KMS-11 (cell line): ENCODE measurements at regions not wholly inside any gene's neighbourhood (a gene's known extent, or its start where the extent isn't known, plus 50 kb on each side); places are given as distances from the start of the nearest gene placed in this dataset.

Source experiments
- H2AFZ ChIP-seq: fragments of 200-600 bp; sonication (generic); 2 replicates; pipeline ENCODE4 v1.6.1; 2016; ENCODE audit warnings: antibody characterized with exemption, mixed run types, low read depth
- H3K27ac ChIP-seq: fragments of 200-600 bp; sonication (generic); 2 replicates; pipeline ENCODE4 v1.6.1; 2016; ENCODE audit warnings: mild to moderate bottlenecking, mixed run types
- H3K27me3 ChIP-seq: fragments of 200-600 bp; sonication (generic); 2 replicates; pipeline ENCODE4 v1.6.1; 2017; ENCODE audit warnings: mild to moderate bottlenecking, low read depth, mixed run types, moderate library complexity; ENCODE audit not compliant: insufficient read depth
- H3K36me3 ChIP-seq: fragments of 200-600 bp; sonication (generic); 2 replicates; pipeline ENCODE4 v1.6.1; 2017; ENCODE audit warnings: mild to moderate bottlenecking, mixed run types; ENCODE audit not compliant: insufficient read depth
- H3K4me1 ChIP-seq: fragments of 200-600 bp; sonication (generic); 2 replicates; pipeline ENCODE4 v1.6.1; 2016; ENCODE audit warnings: mild to moderate bottlenecking, low read depth, mixed run types; ENCODE audit not compliant: poor library complexity, severe bottlenecking
- H3K4me2 ChIP-seq: fragments of 200-600 bp; sonication (generic); 2 replicates; pipeline ENCODE4 v1.7.0; 2016; ENCODE audit warnings: mild to moderate bottlenecking, mixed run types
- H3K4me3 ChIP-seq: fragments of 200-600 bp; sonication (generic); IDR thresholded peaks from 2 replicates; pipeline ENCODE4 v1.6.1; 2017; ENCODE audit warnings: low read depth, low read length, mixed read lengths; ENCODE audit not compliant: insufficient read depth
- H3K79me2 ChIP-seq: fragments of 200-600 bp; sonication (generic); 2 replicates; pipeline ENCODE4 v1.6.1; 2016; ENCODE audit warnings: low read depth, mixed run types; ENCODE audit not compliant: insufficient read depth
- H3K9ac ChIP-seq: fragments of 200-600 bp; sonication (generic); 2 replicates; pipeline ENCODE4 v1.6.1; 2016; ENCODE audit warnings: mild to moderate bottlenecking, mixed run types
- H4K20me1 ChIP-seq: fragments of 200-600 bp; sonication (generic); 2 replicates; pipeline ENCODE4 v1.6.1; 2016; ENCODE audit warnings: mild to moderate bottlenecking, mixed run types; ENCODE audit not compliant: insufficient read depth
- CTCF ChIP-seq: fragments of 200-600 bp; sonication (generic); conservative IDR thresholded peaks from 2 replicates; pipeline ENCODE4 v1.6.1; 2017; ENCODE audit warnings: low read depth, mild to moderate bottlenecking, antibody characterized with exemption, low read length, moderate library complexity, mixed read lengths

- H3K27ac ChIP-seq = no peak overlapping the region
- H3K79me2 ChIP-seq = no peaks in the 10 kb centered on the region
- H4K20me1 ChIP-seq = no peaks in the 10 kb centered on the region
- H3K9ac ChIP-seq = no peak overlapping the region
- no peaks in the 10 kb centered on the region for H3K4me1 ChIP-seq
- H3K36me3 ChIP-seq = no peaks in the 10 kb centered on the region
- TF ChIP-seq CTCF = no peak
- no peak overlapping the region for H3K4me3 ChIP-seq
- no peak overlapping the region for H2AFZ ChIP-seq
- H3K27me3 ChIP-seq = no peaks in the 10 kb centered on the region
- H3K4me2 ChIP-seq = no peak overlapping the region
Measured at GRCh38 chrX:137483554-137483953, 82.4 kb upstream of the ZIC3 start.

DNA sequence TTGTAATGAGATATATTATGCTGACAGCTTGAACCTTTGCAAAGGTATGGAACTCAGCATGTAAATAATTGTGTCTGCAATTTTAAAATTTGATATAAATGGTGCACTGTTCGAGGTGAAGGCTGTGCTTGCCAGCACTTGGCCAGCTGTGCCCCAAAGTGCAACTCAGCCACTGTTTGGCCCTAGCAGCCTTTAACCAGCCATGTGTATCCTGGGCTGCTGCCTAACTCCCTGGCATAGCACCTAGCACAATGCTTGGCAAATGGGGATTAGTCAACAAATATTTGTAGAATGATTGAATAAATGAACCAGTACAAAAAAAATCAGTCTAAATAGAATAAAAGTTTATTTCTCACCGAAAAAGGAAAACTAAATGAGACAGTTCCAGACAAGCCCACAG is 83.8 kb upstream of the ZIC3 start:
- H3K4me2 ChIP-seq = no peak overlapping the region
- no peak overlapping the region for H3K9ac ChIP-seq
- H3K4me3 ChIP-seq = no peak overlapping the region
- H3K36me3 ChIP-seq = no peaks in the 10 kb centered on the region
- H3K27ac ChIP-seq = no peak overlapping the region
- H3K79me2 ChIP-seq = no peaks in the 10 kb centered on the region
- no peaks in the 10 kb centered on the region for H4K20me1 ChIP-seq
- no peak for TF ChIP-seq CTCF
- H3K27me3 ChIP-seq = no peaks in the 10 kb centered on the region
- no peaks in the 10 kb centered on the region for H3K4me1 ChIP-seq
- H2AFZ ChIP-seq = no peak overlapping the region

DNA sequence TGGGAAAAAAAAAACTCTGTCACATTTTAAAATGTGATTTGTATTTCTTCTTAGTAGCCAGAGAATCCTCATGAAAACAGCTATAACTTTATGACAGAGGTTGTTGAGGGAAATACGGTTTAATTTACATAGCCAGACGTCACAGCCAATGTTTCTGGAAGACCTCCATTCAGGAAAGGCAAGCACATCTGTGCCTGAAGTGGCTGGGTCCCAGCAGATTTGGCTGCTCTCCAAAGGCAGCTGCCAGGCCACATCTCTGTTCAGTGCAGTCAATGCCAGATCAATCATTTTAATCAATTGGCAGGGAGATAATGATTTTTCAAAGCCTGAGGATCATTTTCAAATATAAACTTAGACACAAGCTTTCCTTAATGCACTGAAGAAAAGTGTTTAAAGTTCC is 86.5 kb upstream of the ZIC3 start:
- no peak overlapping the region for H3K4me2 ChIP-seq
- H4K20me1 ChIP-seq = no peaks in the 10 kb centered on the region
- H3K27ac ChIP-seq = no peak overlapping the region
- H3K4me3 ChIP-seq = no peak overlapping the region
- TF ChIP-seq CTCF = no peak
- H3K36me3 ChIP-seq = no peaks in the 10 kb centered on the region
- no peaks in the 10 kb centered on the region for H3K79me2 ChIP-seq
- H3K9ac ChIP-seq = no peak overlapping the region
- no peaks in the 10 kb centered on the region for H3K4me1 ChIP-seq
- no peak overlapping the region for H2AFZ ChIP-seq
- no peaks in the 10 kb centered on the region for H3K27me3 ChIP-seq

DNA sequence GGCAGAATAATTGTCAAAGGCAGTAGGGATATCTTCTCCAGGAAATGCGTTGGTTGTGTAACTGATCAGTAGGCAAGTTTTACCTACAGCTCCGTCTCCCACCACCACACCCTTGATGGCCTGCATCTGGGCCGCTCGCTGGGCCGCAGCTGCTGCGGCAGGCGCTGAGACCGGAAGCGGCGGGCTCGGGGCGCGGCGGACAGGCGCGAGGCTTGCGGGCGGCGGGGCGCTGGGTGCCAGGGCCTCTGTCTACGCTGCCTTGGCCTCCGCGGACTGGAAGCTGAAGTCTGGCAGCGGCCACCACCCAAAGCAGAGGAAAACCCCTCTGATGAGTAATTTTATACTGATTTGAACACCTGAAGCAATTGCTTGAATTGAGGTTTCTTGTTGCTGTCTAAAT is 124.2 kb upstream of the ZIC3 start:
- Histone ChIP-seq H3K79me2 (no peaks in the 10 kb centered on the region), H3K27ac (no peak overlapping the region), H3K36me3 (no peaks in the 10 kb centered on the region), H3K9ac (no peak overlapping the region), H3K4me1 (no peaks in the 10 kb centered on the region), H3K4me2 (no peak overlapping the region), H3K27me3 (no peaks in the 10 kb centered on the region), H4K20me1 (no peaks in the 10 kb centered on the region), H3K4me3 (no peak overlapping the region), H2AFZ (no peak overlapping the region)
- no peak for TF ChIP-seq CTCF

- H3K4me2 ChIP-seq = no peak overlapping the region
- no peak overlapping the region for H2AFZ ChIP-seq
Measured at GRCh38 chrX:137432609-137433008, 133.3 kb upstream of the ZIC3 start.

More at GRCh38 chrX:137432609-137433008, 133.3 kb upstream of the ZIC3 start:
- Histone ChIP-seq H3K4me3 (no peak overlapping the region), H3K27me3 (no peaks in the 10 kb centered on the region), H4K20me1 (no peaks in the 10 kb centered on the region), H3K4me1 (no peaks in the 10 kb centered on the region), H3K36me3 (no peaks in the 10 kb centered on the region), H3K27ac (no peak overlapping the region), H3K79me2 (no peaks in the 10 kb centered on the region), H3K9ac (no peak overlapping the region)
- TF ChIP-seq CTCF = peak; percentile 69
